ENCODE measurements at regions not wholly inside any gene's neighbourhood (a gene's known extent, or its start where the extent isn't known, plus 50 kb on each side); places are given as distances from the start of the nearest gene placed in this dataset.

- Histone ChIP-seq H3K27me3 (no peaks in the 10 kb centered on the region), H3K9me3 (no peaks in the 10 kb centered on the region), H3K4me3 (no peak overlapping the region), H3K27ac (no peak overlapping the region), H3K4me1 (no peaks in the 10 kb centered on the region), H3K36me3 (no peaks in the 10 kb centered on the region)
- in situ Hi-C loops (cut with MboI; ENCODE audit: low pct_ligation_motif_present in 1 of 4, low pct_unique_long_range_greater_than_20kb in 1 of 4, low sequenced_read_pairs in 3 of 4): no loop called here
- WGBS, 2 donors (ENCODE audit: low coverage in 1 of 2): 70 to 100% methylated on average over 1 of the region's 1 CpG
- no peak for TF ChIP-seq POLR2AphosphoS5 (IDR thresholded peaks at IDR 0.05)
- TF ChIP-seq EP300 (IDR thresholded peaks at IDR 0.05; ENCODE audit: low read depth): no peak
- TF ChIP-seq POLR2A (IDR thresholded peaks at IDR 0.05): no peak
- intact Hi-C loops (cut with DNase I; ENCODE audit: low total_unique reads): no loop called here
- DNase-seq: no peak
These were observed 96.0 kb downstream of the MED10 start for GRCh38 chr5:6282352-6282751.

GRCh38 chr5:6281818-6282217 is 96.5 kb downstream of the MED10 start:
- DNase-seq: no peak
- no peak for TF ChIP-seq EP300 (IDR thresholded peaks at IDR 0.05; ENCODE audit: low read depth)
- no peak for TF ChIP-seq CTCF (IDR thresholded peaks at IDR 0.05)
- TF ChIP-seq POLR2AphosphoS5 (IDR thresholded peaks at IDR 0.05): no peak
- TF ChIP-seq POLR2A (IDR thresholded peaks at IDR 0.05): no peak
- H3K9me3 ChIP-seq: no peaks in the 10 kb centered on the region
- 71 to 86% methylated on average over 1 to 4 of the region's 4 CpGs for WGBS, 2 donors (ENCODE audit: low coverage in 1 of 2)
- no peak overlapping the region for H3K4me3 ChIP-seq
- in situ Hi-C loops (cut with MboI; ENCODE audit: low pct_ligation_motif_present in 1 of 4, low pct_unique_long_range_greater_than_20kb in 1 of 4, low sequenced_read_pairs in 3 of 4): no loop called here
- H3K4me1 ChIP-seq: no peaks in the 10 kb centered on the region
- no peaks in the 10 kb centered on the region for H3K36me3 ChIP-seq
- no peaks in the 10 kb centered on the region for H3K27me3 ChIP-seq
- intact Hi-C loops (cut with DNase I; ENCODE audit: low total_unique reads): no loop called here
- no peak overlapping the region for H3K27ac ChIP-seq

GRCh38 chr5:6280425-6281100 is 97.8 kb downstream of the MED10 start:
- 72 to 94% methylated on average over 5 to 6 of the region's 6 CpGs for WGBS, 2 donors (ENCODE audit: low coverage in 1 of 2)
- no peak for DNase-seq
- TF ChIP-seq EP300 (IDR thresholded peaks at IDR 0.05; ENCODE audit: low read depth): no peak
- no peak for TF ChIP-seq POLR2A (IDR thresholded peaks at IDR 0.05)
- no peak overlapping the region for H3K4me3 ChIP-seq
- no peaks in the 10 kb centered on the region for H3K36me3 ChIP-seq
- in situ Hi-C loops (cut with MboI; ENCODE audit: low pct_ligation_motif_present in 1 of 4, low pct_unique_long_range_greater_than_20kb in 1 of 4, low sequenced_read_pairs in 3 of 4): no loop called here
- H3K9me3 ChIP-seq: no peaks in the 10 kb centered on the region
- H3K27ac ChIP-seq: no peak overlapping the region
- intact Hi-C loops (cut with DNase I; ENCODE audit: low total_unique reads): no loop called here
- H3K4me1 ChIP-seq: no peaks in the 10 kb centered on the region
- H3K27me3 ChIP-seq: no peaks in the 10 kb centered on the region

- WGBS, 2 donors (ENCODE audit: low coverage in 1 of 2): 81 to 85% methylated on average over 5 of the region's 5 CpGs
- in situ Hi-C loops (cut with MboI; ENCODE audit: low pct_ligation_motif_present in 1 of 4, low pct_unique_long_range_greater_than_20kb in 1 of 4, low sequenced_read_pairs in 3 of 4): no loop called here
- Histone ChIP-seq H3K36me3 (no peaks in the 10 kb centered on the region), H3K27ac (no peak overlapping the region), H3K4me1 (no peaks in the 10 kb centered on the region), H3K9me3 (no peaks in the 10 kb centered on the region), H3K27me3 (no peaks in the 10 kb centered on the region), H3K4me3 (no peak overlapping the region)
- DNase-seq: no peak
- intact Hi-C loops (cut with DNase I; ENCODE audit: low total_unique reads): no loop called here
- TF ChIP-seq CTCF (IDR thresholded peaks at IDR 0.05): no peak
- no peak for TF ChIP-seq EP300 (IDR thresholded peaks at IDR 0.05; ENCODE audit: low read depth)
- no peak for TF ChIP-seq POLR2AphosphoS5 (IDR thresholded peaks at IDR 0.05)
- TF ChIP-seq POLR2A (IDR thresholded peaks at IDR 0.05): no peak
These were observed 98.7 kb downstream of the MED10 start for GRCh38 chr5:6279607-6280006.

GRCh38 chr5:6274846-6275543 is 103.4 kb downstream of the MED10 start:
- intact Hi-C loops (cut with DNase I; ENCODE audit: low total_unique reads) (no loop called here), in situ Hi-C loops (cut with MboI; ENCODE audit: low pct_ligation_motif_present in 1 of 4, low pct_unique_long_range_greater_than_20kb in 1 of 4, low sequenced_read_pairs in 3 of 4) (no loop called here)
- no peaks in the 10 kb centered on the region for H3K9me3 ChIP-seq
- no peak overlapping the region for H3K4me3 ChIP-seq
- DNase-seq: no peak
- H3K27me3 ChIP-seq: no peaks in the 10 kb centered on the region
- H3K36me3 ChIP-seq: no peaks in the 10 kb centered on the region
- no peak overlapping the region for H3K27ac ChIP-seq
- 55 to 66% methylated on average over 1 to 2 of the region's 2 CpGs for WGBS, 2 donors (ENCODE audit: low coverage in 1 of 2)
- TF ChIP-seq POLR2AphosphoS5 (IDR thresholded peaks at IDR 0.05) (no peak), CTCF (IDR thresholded peaks at IDR 0.05) (no peak), EP300 (IDR thresholded peaks at IDR 0.05; ENCODE audit: low read depth) (no peak), POLR2A (IDR thresholded peaks at IDR 0.05) (no peak)
- H3K4me1 ChIP-seq: no peaks in the 10 kb centered on the region

All from transverse colon (tissue), 4 donors.